IPS-18c (cell line): ENCODE measurements at regions not wholly inside any gene's neighbourhood (a gene's known extent, or its start where the extent isn't known, plus 50 kb on each side); places are given as distances from the start of the nearest gene placed in this dataset.
"Not testable (repeated sequence)": the region's sequence is repeated elsewhere in the genome, so short reads cannot be mapped to it uniquely, and the experiment has no call there.

Experiments
- H3K4me3 ChIP-seq: 2 replicates; pipeline ENCODE4 v1.7.0; 2013; ENCODE audit warnings: low read depth, mild to moderate bottlenecking, low read length, moderate library complexity; ENCODE audit not compliant: insufficient read depth
- H3K9me3 ChIP-seq: one replicate; pipeline ENCODE4 v1.6.1; 2013; ENCODE audit warnings: mild to moderate bottlenecking, low read length, moderate library complexity; ENCODE audit not compliant: control insufficient read depth, insufficient read depth

DNA sequence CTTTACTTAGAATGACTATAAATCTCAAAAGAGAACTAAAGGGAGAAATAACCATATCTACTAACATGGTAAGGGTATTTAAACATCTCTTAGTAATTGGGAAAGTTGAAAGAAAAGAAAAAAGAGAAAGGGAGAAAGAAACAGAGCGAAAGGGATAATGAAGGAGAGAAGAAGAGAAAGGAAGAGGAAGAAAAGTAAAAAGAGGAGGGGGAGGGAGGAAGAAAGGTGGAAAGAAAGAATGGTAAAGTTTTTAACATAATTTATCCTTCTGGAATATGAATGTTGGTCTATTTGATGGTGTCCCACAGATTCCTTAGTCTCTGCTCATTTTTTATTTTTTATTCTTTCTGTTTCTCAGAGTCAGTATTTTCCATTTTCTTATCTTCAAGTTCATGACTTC is 202.7 kb downstream of the ZNF92 start:
- not testable (repeated sequence) for H3K4me3 ChIP-seq, H3K9me3 ChIP-seq

DNA sequence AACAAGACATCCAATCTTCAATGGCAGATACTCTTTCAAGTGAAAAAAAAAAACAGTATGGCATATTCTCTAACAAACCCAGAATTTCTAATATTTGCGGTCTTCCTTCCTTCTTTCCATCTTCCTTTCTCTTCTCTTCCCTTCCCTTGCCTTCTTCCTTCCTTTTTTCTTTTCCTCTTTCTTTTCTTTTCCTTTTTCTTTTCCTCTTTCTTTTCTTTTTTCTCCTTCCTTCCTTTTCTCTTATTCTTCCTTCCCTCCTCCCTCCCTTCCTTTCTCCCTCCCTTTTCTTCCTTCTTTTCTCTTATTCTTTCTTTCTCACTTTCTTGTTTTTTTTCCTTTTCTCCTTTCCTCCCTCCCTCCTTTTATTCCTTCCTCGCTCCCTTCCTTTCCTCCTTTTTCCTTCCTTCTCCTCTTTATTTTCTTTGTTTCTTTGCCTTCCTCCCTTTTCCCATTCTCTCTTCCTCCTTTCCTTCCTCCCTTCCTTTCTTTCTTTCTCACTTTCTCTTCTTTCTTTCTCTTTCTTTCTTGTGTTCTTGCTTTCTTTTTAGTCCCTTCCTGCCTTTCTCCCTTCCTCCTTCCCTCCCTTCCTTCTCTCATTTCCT is 209.0 kb downstream of the ZNF92 start:
- not testable (repeated sequence) for H3K9me3 ChIP-seq, H3K4me3 ChIP-seq

DNA sequence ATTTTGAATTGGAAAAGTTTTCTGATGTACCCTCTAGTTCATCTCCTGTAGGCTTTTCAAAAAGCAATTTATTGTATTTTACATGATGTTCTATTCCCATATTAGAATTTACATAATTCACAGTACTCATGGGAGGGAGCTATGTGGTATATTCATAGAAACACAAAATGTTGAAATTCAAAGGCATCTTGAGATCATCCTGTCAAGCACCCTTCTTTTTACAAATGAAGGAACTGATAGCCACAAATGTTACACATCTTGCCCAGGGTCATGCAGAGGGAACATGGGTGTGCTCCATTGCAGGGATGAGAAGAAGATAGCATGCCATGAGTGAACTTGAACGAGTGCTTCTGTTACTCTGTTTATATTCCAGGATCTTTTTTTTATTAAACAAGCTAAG is 228.8 kb downstream of the ZNF92 start:
- not testable (repeated sequence) for H3K9me3 ChIP-seq, H3K4me3 ChIP-seq

- Histone ChIP-seq H3K4me3 (no peak overlapping the region), H3K9me3 (no peaks in the 10 kb centered on the region)
Measured at GRCh38 chr7:65609131-65609530, 235.5 kb downstream of the ZNF92 start.

DNA sequence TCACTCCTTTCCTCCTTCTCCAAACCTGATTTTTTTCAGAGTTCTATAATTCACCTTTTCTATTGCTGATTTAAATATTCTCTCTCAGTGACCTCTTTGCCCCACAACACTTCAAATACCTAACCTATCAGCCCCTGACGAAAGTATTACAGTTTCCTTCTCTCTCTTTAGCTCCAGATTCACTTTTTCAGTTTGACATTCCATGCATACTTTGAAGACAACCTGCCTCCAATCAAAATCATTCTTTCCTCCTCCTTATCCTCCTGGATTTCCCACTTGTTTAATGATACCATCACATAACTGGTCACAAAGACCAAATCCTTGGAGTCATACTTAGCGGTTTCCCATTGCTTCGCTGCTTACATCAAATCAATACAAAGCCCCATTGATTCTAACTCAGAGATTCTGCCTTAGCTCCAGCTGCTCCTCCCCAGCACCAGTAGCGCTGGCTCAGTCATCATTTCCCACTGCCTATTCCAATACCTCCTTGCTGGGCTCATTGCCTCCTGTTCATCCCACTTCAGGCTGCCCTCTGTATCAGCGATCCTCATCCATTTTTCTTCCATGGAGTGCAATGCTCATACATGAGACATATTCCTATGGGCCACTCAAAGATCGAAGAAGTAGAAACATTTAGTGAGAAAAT is 240.1 kb downstream of the ZNF92 start:
- not testable (repeated sequence) for H3K4me3 ChIP-seq, H3K9me3 ChIP-seq

- not testable (repeated sequence) for H3K9me3 ChIP-seq, H3K4me3 ChIP-seq
Measured at GRCh38 chr7:65616111-65616510, 242.5 kb downstream of the ZNF92 start.

GRCh38 chr7:65620216-65620615 is 246.6 kb downstream of the ZNF92 start:
- H3K9me3 ChIP-seq, H3K4me3 ChIP-seq: not testable (repeated sequence)

GRCh38 chr7:65621580-65622201 is 248.0 kb downstream of the ZNF92 start:
- not testable (repeated sequence) for H3K9me3 ChIP-seq, H3K4me3 ChIP-seq

DNA sequence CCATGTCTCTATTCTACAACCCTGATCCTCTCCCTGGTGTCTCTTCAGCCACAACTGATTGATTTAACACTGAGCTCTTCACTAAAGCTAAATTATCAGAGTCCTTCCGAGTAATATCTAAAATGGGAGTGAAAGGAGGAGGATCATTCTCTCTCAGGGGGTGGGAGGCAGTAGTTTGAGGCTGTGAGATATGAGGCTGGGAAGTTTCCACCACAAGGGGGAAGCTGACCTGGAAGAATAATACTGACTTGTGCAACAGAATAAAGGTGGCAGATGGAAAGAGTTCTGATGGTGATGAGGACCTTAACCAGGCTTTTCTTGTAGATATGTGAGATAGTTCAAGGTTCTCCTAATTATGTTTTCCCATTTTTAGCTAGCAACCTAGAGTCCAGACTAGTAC is 241.6 kb upstream of the VKORC1L1 start:
- not testable (repeated sequence) for H3K9me3 ChIP-seq, H3K4me3 ChIP-seq

- H3K4me3 ChIP-seq, H3K9me3 ChIP-seq: not testable (repeated sequence)
Measured at GRCh38 chr7:65633587-65634404, 239.1 kb upstream of the VKORC1L1 start.

DNA sequence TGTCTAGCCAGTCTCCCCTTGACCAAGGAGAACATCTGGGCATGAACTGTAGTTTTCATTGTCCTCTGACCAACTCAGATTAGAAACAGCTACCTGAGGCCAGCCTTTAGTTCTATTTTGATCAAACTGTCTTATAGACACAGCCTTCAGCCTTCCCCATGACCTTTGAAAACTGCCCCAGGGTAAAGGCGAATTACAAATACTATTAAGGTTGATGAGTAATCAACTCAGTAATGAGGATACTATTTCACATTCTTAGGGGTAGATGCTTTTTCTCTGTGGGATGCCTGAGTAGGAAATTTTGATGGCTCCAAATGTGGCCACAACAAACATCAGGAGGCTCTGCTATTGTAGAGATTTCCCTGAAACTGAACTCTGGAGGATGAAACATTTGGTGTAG is 234.0 kb upstream of the VKORC1L1 start:
- not testable (repeated sequence) for H3K4me3 ChIP-seq, H3K9me3 ChIP-seq

- not testable (repeated sequence) for H3K4me3 ChIP-seq, H3K9me3 ChIP-seq
Measured at GRCh38 chr7:65639717-65640116, 233.2 kb upstream of the VKORC1L1 start.

- H3K4me3 ChIP-seq, H3K9me3 ChIP-seq: not testable (repeated sequence)
Measured at GRCh38 chr7:65643498-65643897, 229.4 kb upstream of the VKORC1L1 start.

DNA sequence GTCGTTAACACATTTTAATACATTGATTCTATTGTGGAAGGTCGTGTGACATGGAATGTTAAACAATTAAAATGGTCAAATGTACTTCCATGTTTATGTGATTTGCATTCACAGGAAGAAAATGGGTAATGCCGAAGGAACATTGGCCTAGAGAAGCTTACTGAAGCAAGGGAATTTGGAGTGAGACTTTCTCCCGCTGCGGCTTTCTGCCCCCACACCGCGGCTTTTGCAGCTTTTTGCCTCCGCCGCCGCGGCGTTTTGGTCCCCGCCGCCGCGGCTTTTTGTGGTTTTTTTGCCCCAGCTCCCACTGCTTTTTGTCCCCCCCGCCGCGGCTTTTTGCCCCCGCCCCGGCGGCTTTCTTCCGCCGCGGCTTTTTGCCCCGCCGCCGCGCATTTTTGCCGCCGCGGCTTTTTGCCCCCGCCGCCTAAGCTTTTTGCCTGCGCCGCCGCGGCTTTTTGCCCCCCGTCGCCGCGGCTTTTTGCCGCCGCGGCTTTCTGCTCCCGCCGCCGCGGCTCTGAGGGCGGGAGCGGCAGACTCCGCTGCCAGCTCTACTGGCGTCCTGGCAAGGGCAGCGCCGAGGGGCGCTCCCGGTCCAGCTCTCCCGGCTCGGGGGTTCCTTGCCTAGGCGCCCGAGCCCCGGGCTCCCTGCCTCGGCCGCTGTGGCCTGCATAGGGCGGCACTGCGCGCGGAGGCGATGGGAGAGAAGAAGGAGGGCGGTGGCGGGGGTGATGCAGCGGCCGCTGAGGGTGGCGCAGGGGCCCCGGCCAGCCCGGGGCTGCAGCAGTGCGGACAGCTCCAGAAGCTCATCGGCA is 225.5 kb upstream of the VKORC1L1 start:
- not testable (repeated sequence) for H3K4me3 ChIP-seq, H3K9me3 ChIP-seq

DNA sequence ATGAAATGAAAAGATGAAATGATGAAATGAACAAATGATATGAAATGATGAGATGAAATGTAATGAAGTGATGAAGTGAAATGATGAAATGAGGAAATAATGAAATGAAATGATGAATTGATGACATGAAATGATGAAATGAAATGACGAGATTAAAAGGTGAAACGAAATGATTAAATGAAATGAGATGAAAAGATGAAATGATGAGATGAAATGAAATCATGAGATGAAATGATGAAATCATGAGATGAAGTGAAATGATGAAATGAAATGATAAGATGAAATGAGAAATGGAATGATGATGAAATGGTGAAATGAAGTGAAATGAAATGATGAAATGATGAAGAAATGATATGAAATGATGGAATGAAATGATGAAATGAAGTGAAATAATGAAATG is 221.7 kb upstream of the VKORC1L1 start:
- H3K4me3 ChIP-seq, H3K9me3 ChIP-seq: not testable (repeated sequence)

DNA sequence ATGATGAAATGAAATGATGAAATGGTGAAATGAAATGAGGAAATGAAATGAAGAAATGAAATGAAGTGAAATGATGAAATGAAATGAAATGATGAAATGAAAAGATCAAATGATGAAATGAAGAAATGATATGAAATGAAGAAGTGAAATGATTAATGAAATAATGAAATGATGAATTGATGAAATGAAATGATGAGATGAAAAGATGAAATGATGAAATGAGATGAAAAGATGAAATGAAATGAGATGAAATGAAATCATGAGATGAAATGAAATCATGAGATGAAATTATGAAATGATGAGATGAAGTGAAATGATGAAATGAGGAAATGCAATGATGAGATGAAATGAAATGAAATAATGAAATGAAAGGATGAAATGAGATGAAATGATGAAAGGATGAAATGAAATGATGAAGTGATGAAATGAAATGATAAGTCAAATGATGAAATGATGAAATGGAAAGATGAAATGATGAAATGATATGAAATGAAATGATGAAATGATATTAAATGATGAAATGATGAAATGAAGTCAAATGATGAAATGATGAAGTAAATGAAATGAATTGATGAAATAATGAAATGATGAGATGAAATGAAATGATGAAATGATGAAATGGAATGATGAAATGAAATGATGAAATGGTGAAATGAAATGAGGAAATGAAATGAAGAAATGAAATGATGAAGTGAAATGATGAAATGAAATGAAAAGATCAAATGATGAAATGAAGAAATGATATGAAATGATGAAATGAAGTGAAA is 220.9 kb upstream of the VKORC1L1 start:
- H3K9me3 ChIP-seq, H3K4me3 ChIP-seq: not testable (repeated sequence)

DNA sequence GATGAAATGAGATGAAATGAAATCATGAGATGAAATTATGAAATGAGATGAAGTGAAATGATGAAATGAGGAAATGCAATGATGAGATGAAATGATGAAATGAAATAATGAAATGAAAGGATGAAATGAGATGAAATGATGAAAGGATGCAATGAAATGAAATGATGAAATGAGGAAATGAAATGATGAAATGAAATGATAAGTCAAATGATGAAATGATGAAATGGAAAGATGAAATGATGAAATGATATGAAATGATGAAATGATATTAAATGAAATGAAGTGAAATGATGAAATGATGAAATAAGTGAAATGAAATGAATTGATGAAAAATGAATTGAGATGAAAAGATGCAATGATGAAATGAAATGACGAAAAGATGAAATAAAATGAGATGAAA is 220.2 kb upstream of the VKORC1L1 start:
- not testable (repeated sequence) for H3K9me3 ChIP-seq, H3K4me3 ChIP-seq
